ENCODE measurements at regions not wholly inside any gene's neighbourhood (a gene's known extent, or its start where the extent isn't known, plus 50 kb on each side); places are given as distances from the start of the nearest gene placed in this dataset.
"Not testable (repeated sequence)": the region's sequence is repeated elsewhere in the genome, so short reads cannot be mapped to it uniquely, and the experiment has no call there.

- Histone ChIP-seq H3K9me3 (ENCODE audit: control insufficient read depth, insufficient read depth, low read length) (no peaks in the 10 kb centered on the region), H3K9ac (ENCODE audit: low read depth, low read length) (no peak overlapping the region), H3K36me3 (ENCODE audit: insufficient read depth, low read length) (no peaks in the 10 kb centered on the region), H3K4me1 (ENCODE audit: insufficient read depth, low read length) (no peaks in the 10 kb centered on the region)
These were observed 480.5 kb upstream of the MAN1A1 start for GRCh38 chr6:119830069-119830468.

DNA sequence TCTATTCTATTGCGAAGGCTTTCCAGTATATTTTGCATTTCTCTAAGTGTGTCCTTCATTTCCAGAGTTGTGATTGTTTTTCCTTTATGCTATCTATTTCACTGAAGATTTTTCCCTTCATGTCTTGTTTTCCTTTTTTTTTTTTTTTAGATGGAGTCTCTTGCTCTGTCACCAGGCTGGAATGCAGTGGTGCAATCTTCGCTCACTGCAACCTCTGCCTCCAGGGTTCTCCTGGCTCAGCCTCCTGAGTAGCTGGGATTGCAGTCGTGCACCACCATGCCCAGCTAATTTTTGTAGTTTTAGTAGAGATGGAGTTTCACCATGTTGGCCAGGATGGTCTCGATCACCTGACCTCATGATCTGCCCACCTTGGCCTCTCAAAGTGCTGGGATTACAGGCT is 479.9 kb upstream of the MAN1A1 start:
- H3K4me1 ChIP-seq (ENCODE audit: insufficient read depth, low read length); H3K36me3 ChIP-seq (ENCODE audit: insufficient read depth, low read length); H3K9me3 ChIP-seq (ENCODE audit: control insufficient read depth, insufficient read depth, low read length); H3K9ac ChIP-seq (ENCODE audit: low read depth, low read length): not testable (repeated sequence)

- H3K9ac ChIP-seq (ENCODE audit: low read depth, low read length) = no peak overlapping the region
- H3K9me3 ChIP-seq (ENCODE audit: control insufficient read depth, insufficient read depth, low read length) = no peaks in the 10 kb centered on the region
- no peaks in the 10 kb centered on the region for H3K36me3 ChIP-seq (ENCODE audit: insufficient read depth, low read length)
- no peaks in the 10 kb centered on the region for H3K4me1 ChIP-seq (ENCODE audit: insufficient read depth, low read length)
These were observed 479.4 kb upstream of the MAN1A1 start for GRCh38 chr6:119829006-119829405.

DNA sequence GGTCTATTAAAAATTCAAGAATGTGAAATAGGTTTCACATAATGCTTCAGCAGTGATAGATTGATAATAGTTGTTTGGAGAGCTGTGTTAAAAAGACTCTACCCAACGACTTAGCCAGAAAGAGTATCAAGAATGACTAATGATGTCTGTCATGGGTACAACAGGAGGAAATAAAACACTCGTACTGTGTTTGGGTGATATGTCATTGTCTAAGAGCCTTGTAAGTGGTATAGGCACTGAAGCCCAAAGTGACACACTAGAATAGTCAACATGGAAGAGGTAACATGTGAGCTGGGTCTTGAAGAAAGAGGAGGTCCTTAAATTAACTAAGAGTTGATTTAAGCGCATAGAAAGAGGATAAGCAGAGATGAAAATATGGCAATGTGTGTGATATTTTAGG is 471.8 kb upstream of the MAN1A1 start:
- H3K4me1 ChIP-seq (ENCODE audit: insufficient read depth, low read length) = no peaks in the 10 kb centered on the region
- no peak overlapping the region for H3K9ac ChIP-seq (ENCODE audit: low read depth, low read length)

GRCh38 chr6:119818876-119819275 is 469.3 kb upstream of the MAN1A1 start:
- no peaks in the 10 kb centered on the region for H3K36me3 ChIP-seq (ENCODE audit: insufficient read depth, low read length)
- H3K9me3 ChIP-seq (ENCODE audit: control insufficient read depth, insufficient read depth, low read length) = no peaks in the 10 kb centered on the region
- H3K4me1 ChIP-seq (ENCODE audit: insufficient read depth, low read length) = no peaks in the 10 kb centered on the region
- H3K9ac ChIP-seq (ENCODE audit: low read depth, low read length) = no peak overlapping the region

More for the DNA sequence above, 471.8 kb upstream of the MAN1A1 start:
- H3K9me3 ChIP-seq (ENCODE audit: control insufficient read depth, insufficient read depth, low read length) = no peaks in the 10 kb centered on the region
- H3K36me3 ChIP-seq (ENCODE audit: insufficient read depth, low read length) = no peaks in the 10 kb centered on the region

GRCh38 chr6:119814609-119815400 is 465.2 kb upstream of the MAN1A1 start:
- no peaks in the 10 kb centered on the region for H3K9me3 ChIP-seq (ENCODE audit: control insufficient read depth, insufficient read depth, low read length)
- no peak overlapping the region for H3K9ac ChIP-seq (ENCODE audit: low read depth, low read length)
- no peaks in the 10 kb centered on the region for H3K4me1 ChIP-seq (ENCODE audit: insufficient read depth, low read length)
- no peaks in the 10 kb centered on the region for H3K36me3 ChIP-seq (ENCODE audit: insufficient read depth, low read length)

DNA sequence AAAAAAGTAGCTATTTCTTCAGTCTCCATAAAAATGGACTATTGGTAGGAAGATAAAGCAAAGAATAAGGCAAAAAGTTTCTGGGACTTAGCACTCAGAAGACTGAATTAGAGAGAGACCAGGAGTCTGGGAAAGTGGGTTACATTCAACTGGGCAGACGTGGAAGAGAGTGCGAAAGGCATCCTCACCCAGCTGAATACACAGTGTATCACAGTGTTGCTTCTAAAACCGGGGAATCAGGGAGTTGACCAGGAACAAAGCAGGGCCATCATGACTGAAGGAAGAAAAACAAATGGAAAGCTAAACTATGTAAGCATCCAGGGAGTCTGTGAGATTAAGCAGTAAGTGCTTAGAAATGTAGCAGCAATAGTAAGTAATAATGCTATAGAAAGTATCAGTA is 452.9 kb upstream of the MAN1A1 start:
- H3K9me3 ChIP-seq (ENCODE audit: control insufficient read depth, insufficient read depth, low read length) = no peaks in the 10 kb centered on the region
- no peak overlapping the region for H3K9ac ChIP-seq (ENCODE audit: low read depth, low read length)
- peaks cover 11% of the 10 kb centered on the region; the same call in 1 of the 2 replicates for H3K4me1 ChIP-seq (ENCODE audit: insufficient read depth, low read length)
- no peaks in the 10 kb centered on the region for H3K36me3 ChIP-seq (ENCODE audit: insufficient read depth, low read length)

DNA sequence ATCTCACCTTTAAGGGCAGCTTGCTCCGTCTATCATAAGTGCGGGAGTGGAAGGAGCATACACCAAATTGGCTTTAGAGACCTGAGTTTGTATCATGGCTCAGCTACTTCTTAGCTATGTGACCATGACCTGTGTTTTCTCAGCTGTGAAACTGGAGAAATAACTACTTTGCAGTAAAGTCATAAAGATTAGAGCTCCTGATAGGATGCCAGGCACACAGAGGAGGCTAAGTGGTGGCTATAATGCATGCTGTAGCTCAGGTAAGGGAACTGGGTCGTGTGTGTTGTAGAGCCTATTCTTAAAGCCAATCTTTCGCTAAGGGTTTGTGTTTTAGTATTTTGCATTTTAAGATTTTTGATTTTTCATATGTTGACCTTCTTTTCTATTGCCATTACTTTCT is 451.5 kb upstream of the MAN1A1 start:
- Histone ChIP-seq H3K9me3 (ENCODE audit: control insufficient read depth, insufficient read depth, low read length) (no peaks in the 10 kb centered on the region), H3K36me3 (ENCODE audit: insufficient read depth, low read length) (no peaks in the 10 kb centered on the region), H3K9ac (ENCODE audit: low read depth, low read length) (no peak overlapping the region), H3K4me1 (ENCODE audit: insufficient read depth, low read length) (peaks cover 11% of the 10 kb centered on the region; the same call in 1 of the 2 replicates)

GRCh38 chr6:119800526-119800925 is 451.0 kb upstream of the MAN1A1 start:
- Histone ChIP-seq H3K9me3 (ENCODE audit: control insufficient read depth, insufficient read depth, low read length) (no peaks in the 10 kb centered on the region), H3K9ac (ENCODE audit: low read depth, low read length) (no peak overlapping the region), H3K36me3 (ENCODE audit: insufficient read depth, low read length) (no peaks in the 10 kb centered on the region), H3K4me1 (ENCODE audit: insufficient read depth, low read length) (peaks cover 11% of the 10 kb centered on the region; the same call in 1 of the 2 replicates)

- Histone ChIP-seq H3K4me1 (ENCODE audit: insufficient read depth, low read length) (peaks cover 11% of the 10 kb centered on the region; the same call in 1 of the 2 replicates), H3K9me3 (ENCODE audit: control insufficient read depth, insufficient read depth, low read length) (no peaks in the 10 kb centered on the region), H3K36me3 (ENCODE audit: insufficient read depth, low read length) (no peaks in the 10 kb centered on the region), H3K9ac (ENCODE audit: low read depth, low read length) (no peak overlapping the region)
These were observed 450.3 kb upstream of the MAN1A1 start for GRCh38 chr6:119799596-119800509.

- Histone ChIP-seq H3K9ac (ENCODE audit: low read depth, low read length) (no peak overlapping the region), H3K9me3 (ENCODE audit: control insufficient read depth, insufficient read depth, low read length) (no peaks in the 10 kb centered on the region), H3K36me3 (ENCODE audit: insufficient read depth, low read length) (no peaks in the 10 kb centered on the region), H3K4me1 (ENCODE audit: insufficient read depth, low read length) (no peaks in the 10 kb centered on the region)
These were observed 442.2 kb upstream of the MAN1A1 start for GRCh38 chr6:119791736-119792135.

- no peaks in the 10 kb centered on the region for H3K9me3 ChIP-seq (ENCODE audit: control insufficient read depth, insufficient read depth, low read length)
- no peak overlapping the region for H3K9ac ChIP-seq (ENCODE audit: low read depth, low read length)
- peaks cover 6% of the 10 kb centered on the region; the same call in 1 of the 2 replicates for H3K4me1 ChIP-seq (ENCODE audit: insufficient read depth, low read length)
- H3K36me3 ChIP-seq (ENCODE audit: insufficient read depth, low read length) = no peaks in the 10 kb centered on the region
These were observed 431.8 kb upstream of the MAN1A1 start for GRCh38 chr6:119781365-119781764.

DNA sequence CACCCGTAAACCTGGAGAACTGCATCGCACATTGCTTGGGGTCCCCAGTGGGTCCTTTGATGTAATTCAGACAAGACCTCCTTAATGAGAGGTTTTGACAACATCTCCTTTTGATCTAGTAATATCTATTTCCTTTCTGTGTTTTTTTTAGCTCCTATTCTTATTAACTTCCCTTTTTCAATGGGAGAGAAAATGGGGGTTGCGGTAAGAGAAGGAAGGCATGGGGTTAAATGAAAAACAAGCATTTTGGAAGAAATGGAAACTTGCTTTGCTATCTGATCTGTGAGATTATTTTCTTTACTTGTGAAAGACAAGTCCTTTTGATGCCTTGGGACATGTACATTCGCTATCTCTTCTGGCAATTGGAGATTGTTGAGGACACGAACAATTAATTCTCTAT is 418.6 kb upstream of the MAN1A1 start:
- H3K36me3 ChIP-seq (ENCODE audit: insufficient read depth, low read length) = no peaks in the 10 kb centered on the region
- H3K9ac ChIP-seq (ENCODE audit: low read depth, low read length) = no peak overlapping the region
- peaks cover 4% of the 10 kb centered on the region; the same call in 1 of the 2 replicates for H3K9me3 ChIP-seq (ENCODE audit: control insufficient read depth, insufficient read depth, low read length)
- no peaks in the 10 kb centered on the region for H3K4me1 ChIP-seq (ENCODE audit: insufficient read depth, low read length)

GRCh38 chr6:119764927-119765681 is 415.5 kb upstream of the MAN1A1 start:
- Histone ChIP-seq H3K4me1 (ENCODE audit: insufficient read depth, low read length) (no peaks in the 10 kb centered on the region), H3K9ac (ENCODE audit: low read depth, low read length) (no peak overlapping the region), H3K9me3 (ENCODE audit: control insufficient read depth, insufficient read depth, low read length) (no peaks in the 10 kb centered on the region), H3K36me3 (ENCODE audit: insufficient read depth, low read length) (no peaks in the 10 kb centered on the region)
